ENCODE measurements at regions not wholly inside any gene's neighbourhood (a gene's known extent, or its start where the extent isn't known, plus 50 kb on each side); places are given as distances from the start of the nearest gene placed in this dataset.

- Mint-ChIP-seq H3K4me3 (no peak overlapping the region), H3K9me3 (no peaks in the 10 kb centered on the region), H3K4me1 (peaks cover 31% of the 10 kb centered on the region), H3K36me3 (ENCODE audit: low read depth) (no peaks in the 10 kb centered on the region), H3K27ac (no peak overlapping the region), H3K27me3 (ENCODE audit: low read depth, poor library complexity) (peaks cover 34% of the 10 kb centered on the region)
- no peak for TF ChIP-seq CTCF (IDR thresholded peaks at IDR 0.05)
- no peak for DNase-seq
Observed at GRCh38 chr11:45476126-45476525, 189.3 kb downstream of the CHST1 start.

GRCh38 chr11:45475173-45475572 is 189.0 kb upstream of the SYT13 start:
- peaks cover 26% of the 10 kb centered on the region for H3K27me3 Mint-ChIP-seq (ENCODE audit: low read depth, poor library complexity)
- DNase-seq, result no peak
- H3K9me3 Mint-ChIP-seq, result no peaks in the 10 kb centered on the region
- H3K4me1 Mint-ChIP-seq, result peaks cover 38% of the 10 kb centered on the region
- H3K27ac Mint-ChIP-seq, result no peak overlapping the region
- H3K36me3 Mint-ChIP-seq (ENCODE audit: low read depth), result no peaks in the 10 kb centered on the region
- H3K4me3 Mint-ChIP-seq, result no peak overlapping the region
- no peak for TF ChIP-seq CTCF (IDR thresholded peaks at IDR 0.05)

GRCh38 chr11:45473341-45473895 is 187.3 kb upstream of the SYT13 start:
- TF ChIP-seq CTCF (IDR thresholded peaks at IDR 0.05), result no peak
- Mint-ChIP-seq H3K27ac (peak overlapping the region; percentile 1), H3K27me3 (ENCODE audit: low read depth, poor library complexity) (peaks cover 15% of the 10 kb centered on the region), H3K4me1 (peaks cover 48% of the 10 kb centered on the region), H3K4me3 (peak overlapping the region; percentile 16), H3K36me3 (ENCODE audit: low read depth) (no peaks in the 10 kb centered on the region), H3K9me3 (no peaks in the 10 kb centered on the region)
- no peak for DNase-seq

GRCh38 chr11:45472716-45473317 is 186.7 kb upstream of the SYT13 start:
- H3K9me3 Mint-ChIP-seq, result no peaks in the 10 kb centered on the region
- TF ChIP-seq CTCF (IDR thresholded peaks at IDR 0.05), result no peak
- H3K27ac Mint-ChIP-seq, result peak overlapping the region; percentile 77

GRCh38 chr11:45471266-45471665 is 185.1 kb upstream of the SYT13 start:
- no peak for DNase-seq
- TF ChIP-seq CTCF (IDR thresholded peaks at IDR 0.05), result no peak
- no peaks in the 10 kb centered on the region for H3K9me3 Mint-ChIP-seq
- H3K36me3 Mint-ChIP-seq (ENCODE audit: low read depth), result no peaks in the 10 kb centered on the region
- no peak overlapping the region for H3K4me3 Mint-ChIP-seq
- peaks cover 56% of the 10 kb centered on the region for H3K4me1 Mint-ChIP-seq
- no peak overlapping the region for H3K27ac Mint-ChIP-seq
- H3K27me3 Mint-ChIP-seq (ENCODE audit: low read depth, poor library complexity), result peaks cover 4% of the 10 kb centered on the region

More at GRCh38 chr11:45472716-45473317, 186.7 kb upstream of the SYT13 start:
- DNase-seq, result no peak
- no peak overlapping the region for H3K4me3 Mint-ChIP-seq
- H3K4me1 Mint-ChIP-seq, result peaks cover 54% of the 10 kb centered on the region
- H3K36me3 Mint-ChIP-seq (ENCODE audit: low read depth), result no peaks in the 10 kb centered on the region
- H3K27me3 Mint-ChIP-seq (ENCODE audit: low read depth, poor library complexity), result peaks cover 12% of the 10 kb centered on the region

GRCh38 chr11:45470794-45471167 is 184.6 kb upstream of the SYT13 start:
- Mint-ChIP-seq H3K27me3 (ENCODE audit: low read depth, poor library complexity) (peaks cover 4% of the 10 kb centered on the region), H3K27ac (no peak overlapping the region), H3K4me3 (no peak overlapping the region), H3K36me3 (ENCODE audit: low read depth) (no peaks in the 10 kb centered on the region), H3K4me1 (peaks cover 56% of the 10 kb centered on the region), H3K9me3 (no peaks in the 10 kb centered on the region)
- no peak for DNase-seq
- TF ChIP-seq CTCF (IDR thresholded peaks at IDR 0.05), result no peak

Data from nephron progenitor cell (in vitro differentiated cells).